ENCODE measurements at regions not wholly inside any gene's neighbourhood (a gene's known extent, or its start where the extent isn't known, plus 50 kb on each side); places are given as distances from the start of the nearest gene placed in this dataset.

DNA sequence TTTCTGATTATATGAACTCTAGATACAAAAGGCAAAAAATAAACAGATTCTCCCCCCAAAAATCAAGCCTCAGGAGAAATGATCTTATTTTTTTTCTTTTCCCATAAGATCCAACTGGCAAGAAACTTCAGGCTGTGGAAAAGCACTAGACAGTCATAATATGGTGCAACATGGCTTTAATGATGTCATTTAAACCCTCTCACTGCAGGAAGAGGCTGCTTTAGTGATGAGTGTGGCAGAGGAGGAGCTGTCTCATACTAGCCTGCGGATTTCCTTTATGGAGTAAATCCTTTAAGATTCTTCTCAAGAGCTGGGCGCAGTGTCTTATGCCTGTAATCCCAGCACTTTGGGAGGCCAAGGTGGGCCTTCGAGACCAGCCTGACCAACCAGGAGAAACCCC is 83.3 kb upstream of the CD28 start:
- TF ChIP-seq, protein P1, sequence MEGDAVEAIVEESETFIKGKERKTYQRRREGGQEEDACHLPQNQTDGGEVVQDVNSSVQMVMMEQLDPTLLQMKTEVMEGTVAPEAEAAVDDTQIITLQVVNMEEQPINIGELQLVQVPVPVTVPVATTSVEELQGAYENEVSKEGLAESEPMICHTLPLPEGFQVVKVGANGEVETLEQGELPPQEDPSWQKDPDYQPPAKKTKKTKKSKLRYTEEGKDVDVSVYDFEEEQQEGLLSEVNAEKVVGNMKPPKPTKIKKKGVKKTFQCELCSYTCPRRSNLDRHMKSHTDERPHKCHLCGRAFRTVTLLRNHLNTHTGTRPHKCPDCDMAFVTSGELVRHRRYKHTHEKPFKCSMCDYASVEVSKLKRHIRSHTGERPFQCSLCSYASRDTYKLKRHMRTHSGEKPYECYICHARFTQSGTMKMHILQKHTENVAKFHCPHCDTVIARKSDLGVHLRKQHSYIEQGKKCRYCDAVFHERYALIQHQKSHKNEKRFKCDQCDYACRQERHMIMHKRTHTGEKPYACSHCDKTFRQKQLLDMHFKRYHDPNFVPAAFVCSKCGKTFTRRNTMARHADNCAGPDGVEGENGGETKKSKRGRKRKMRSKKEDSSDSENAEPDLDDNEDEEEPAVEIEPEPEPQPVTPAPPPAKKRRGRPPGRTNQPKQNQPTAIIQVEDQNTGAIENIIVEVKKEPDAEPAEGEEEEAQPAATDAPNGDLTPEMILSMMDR (conservative IDR thresholded peaks at IDR 0.05; ENCODE audit: low read length) = no peak
- TF ChIP-seq EZH2phosphoT487 (IDR thresholded peaks at IDR 0.05; ENCODE audit: borderline replicate concordance) = no peak

All from Loucy (cell line).